Panc1 (cell line): ENCODE measurements at regions not wholly inside any gene's neighbourhood (a gene's known extent, or its start where the extent isn't known, plus 50 kb on each side); places are given as distances from the start of the nearest gene placed in this dataset.

ENCODE experiments used
- ATAC-seq: fragments of 200-7000 bp; cut with Tn5 transposase; 2 replicates; pipeline ENCODE4 v1.9.1; 2020; ENCODE audit warnings: mild to moderate bottlenecking, moderate library complexity
- BruUV-seq: library from RNA; stranded (reverse); fragments of 400-500 nt; replicated peaks from 2 replicates; lab custom pipeline; 2021; lab: Mats Ljungman, UMichigan
- CTCF ChIA-PET: fragments of 300-600 bp; sonication (Branson Sonifier 250); formaldehyde crosslinking; loops from one replicate; lab custom pipeline; 2022; ENCODE audit warnings: antibody characterized with exemption; lab: Charles Lee
- POLR2A ChIA-PET: fragments of 300-600 bp; sonication (Branson Sonifier 250); formaldehyde crosslinking; loops from one replicate; lab custom pipeline; 2022; ENCODE audit warnings: antibody characterized with exemption; lab: Charles Lee
- DNase-seq: peaks from one replicate; pipeline ENCODE4 v3.0.0-alpha.2; 2010; ENCODE audit warnings: low read depth, low spot score
- H3K27ac ChIP-seq: 2 replicates; pipeline ENCODE4 v1.5.1; 2011; ENCODE audit warnings: mild to moderate bottlenecking, low read length, inconsistent platforms
- H3K27me3 ChIP-seq: fragments of 200-500 bp; sonication (Bioruptor generic); 2 replicates; pipeline ENCODE4 v1.6.0; 2014; ENCODE audit warnings: low read length, inconsistent platforms; ENCODE audit not compliant: control insufficient read depth, insufficient read depth
- H3K36me3 ChIP-seq: fragments of 200-500 bp; sonication (Bioruptor generic); 2 replicates; pipeline ENCODE4 v1.5.1; 2014; ENCODE audit warnings: inconsistent platforms, mild to moderate bottlenecking, low read length, moderate library complexity; ENCODE audit not compliant: control insufficient read depth, insufficient read depth
- H3K4me1 ChIP-seq: 2 replicates; pipeline ENCODE4 v1.5.1; 2011; ENCODE audit warnings: inconsistent platforms, mild to moderate bottlenecking, low read length, moderate library complexity; ENCODE audit not compliant: control insufficient read depth, insufficient read depth
- H3K4me3 ChIP-seq, 2 experiments: 2 replicates each; pipeline ENCODE4 v1.5.1; 2011 to 2012; ENCODE audit warnings: low read depth in 2 of 2, low read length in 2 of 2, mild to moderate bottlenecking in 2 of 2, inconsistent platforms in 1 of 2, moderate library complexity in 1 of 2
- H3K9me3 ChIP-seq: fragments of 200-500 bp; sonication (Bioruptor generic); 2 replicates; pipeline ENCODE4 v1.5.1; 2014; ENCODE audit warnings: low read depth, mild to moderate bottlenecking, inconsistent platforms, low read length, moderate library complexity; ENCODE audit not compliant: control insufficient read depth, insufficient read depth
- POLR2AphosphoS5 ChIP-seq: IDR thresholded peaks from 2 replicates; pipeline ENCODE4 v1.6.1; 2012; ENCODE audit warnings: mild to moderate bottlenecking, low read depth, low read length, moderate library complexity
- SIN3A ChIP-seq: IDR thresholded peaks from 2 replicates; pipeline ENCODE4 v1.6.1; 2012; ENCODE audit warnings: low read depth, mild to moderate bottlenecking, low read length, moderate library complexity, borderline replicate concordance; ENCODE audit not compliant: insufficient read depth
- TCF7L2 ChIP-seq: IDR thresholded peaks from 2 replicates; pipeline ENCODE4 v1.6.1; 2011; ENCODE audit warnings: mild to moderate bottlenecking, low read depth, low read length, inconsistent platforms
- in situ Hi-C: cut with HindIII; loops from 2 replicates; pipeline ENCODE4 v1.10.0; 2016; ENCODE audit warnings: low sequenced_read_pairs, low pct_unique_long_range_greater_than_20kb
- intact Hi-C: fragments of 100-400 bp; cut with micrococcal nuclease; formaldehyde crosslinking; loops from one replicate; pipeline ENCODE4 v1.10.0; 2022; ENCODE audit not compliant: unreplicated experiment
- TF ChIP-seq, protein P1 (sequence below), 2 experiments: IDR thresholded peaks; 2 replicates each; pipeline ENCODE4 v1.6.1; 2011 to 2012; ENCODE audit warnings: low read depth in 2 of 2, control low read depth in 1 of 2, low read length in 1 of 2, mild to moderate bottlenecking in 1 of 2, moderate library complexity in 1 of 2; ENCODE audit not compliant: insufficient read depth in 1 of 2
- TF ChIP-seq, protein P2 (sequence below): fragments of 450-650 bp; IDR thresholded peaks from 2 replicates; pipeline ENCODE4 v1.5.1; 2017; ENCODE audit warnings: mild to moderate bottlenecking

DNA sequence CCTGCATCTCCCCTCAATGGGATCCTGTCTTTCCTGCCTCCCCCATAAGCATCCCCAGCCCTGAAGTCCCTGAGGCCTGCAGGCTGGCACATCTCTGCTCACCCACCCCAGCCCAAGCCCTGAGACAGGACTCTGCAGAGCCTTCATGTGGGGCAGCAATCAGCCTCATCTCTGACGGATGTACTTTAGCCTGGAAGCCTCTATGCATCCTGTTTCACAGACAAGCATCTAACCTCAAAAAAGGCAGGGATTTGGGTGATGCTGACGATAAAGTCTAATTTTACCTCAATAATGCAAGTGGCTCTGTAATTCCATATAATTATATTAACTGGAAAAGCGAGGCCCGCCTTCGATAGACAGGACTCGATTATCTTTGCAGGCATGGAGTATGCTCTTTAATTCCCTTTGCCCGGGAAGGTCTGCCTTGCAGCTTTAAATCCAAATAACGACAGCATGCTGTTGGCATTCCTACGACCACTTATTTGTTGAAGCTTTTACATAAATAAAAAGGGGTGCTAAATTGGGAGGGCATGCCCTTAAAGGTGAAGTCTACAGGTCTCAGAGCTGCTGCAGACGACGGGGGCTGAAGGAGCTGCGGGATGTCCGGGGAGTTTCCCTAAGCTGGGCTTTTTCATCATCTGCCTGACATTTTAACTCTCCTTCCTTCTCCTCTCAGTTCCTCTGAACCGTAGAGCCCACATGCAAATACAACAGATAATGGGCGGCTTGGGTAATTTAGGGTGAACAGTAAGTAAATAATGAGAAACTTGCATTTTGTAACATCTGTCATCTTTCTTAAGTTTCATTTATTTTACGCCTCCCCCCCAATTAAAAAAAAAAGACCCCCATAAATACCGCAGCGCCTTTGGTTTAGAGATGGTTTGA lies 211.5 kb downstream of the URI1 start:
- Histone ChIP-seq H3K4me3 (no peak overlapping the region), H3K4me1 (no peaks in the 10 kb centered on the region), H3K36me3 (no peaks in the 10 kb centered on the region), H3K27ac (no peak overlapping the region), H3K27me3 (peaks cover 10% of the 10 kb centered on the region), H3K9me3 (no peaks in the 10 kb centered on the region)
- TF ChIP-seq TCF7L2: no peak
- TF ChIP-seq POLR2AphosphoS5: no peak
- TF ChIP-seq SIN3A: no peak
- TF ChIP-seq, protein P1, sequence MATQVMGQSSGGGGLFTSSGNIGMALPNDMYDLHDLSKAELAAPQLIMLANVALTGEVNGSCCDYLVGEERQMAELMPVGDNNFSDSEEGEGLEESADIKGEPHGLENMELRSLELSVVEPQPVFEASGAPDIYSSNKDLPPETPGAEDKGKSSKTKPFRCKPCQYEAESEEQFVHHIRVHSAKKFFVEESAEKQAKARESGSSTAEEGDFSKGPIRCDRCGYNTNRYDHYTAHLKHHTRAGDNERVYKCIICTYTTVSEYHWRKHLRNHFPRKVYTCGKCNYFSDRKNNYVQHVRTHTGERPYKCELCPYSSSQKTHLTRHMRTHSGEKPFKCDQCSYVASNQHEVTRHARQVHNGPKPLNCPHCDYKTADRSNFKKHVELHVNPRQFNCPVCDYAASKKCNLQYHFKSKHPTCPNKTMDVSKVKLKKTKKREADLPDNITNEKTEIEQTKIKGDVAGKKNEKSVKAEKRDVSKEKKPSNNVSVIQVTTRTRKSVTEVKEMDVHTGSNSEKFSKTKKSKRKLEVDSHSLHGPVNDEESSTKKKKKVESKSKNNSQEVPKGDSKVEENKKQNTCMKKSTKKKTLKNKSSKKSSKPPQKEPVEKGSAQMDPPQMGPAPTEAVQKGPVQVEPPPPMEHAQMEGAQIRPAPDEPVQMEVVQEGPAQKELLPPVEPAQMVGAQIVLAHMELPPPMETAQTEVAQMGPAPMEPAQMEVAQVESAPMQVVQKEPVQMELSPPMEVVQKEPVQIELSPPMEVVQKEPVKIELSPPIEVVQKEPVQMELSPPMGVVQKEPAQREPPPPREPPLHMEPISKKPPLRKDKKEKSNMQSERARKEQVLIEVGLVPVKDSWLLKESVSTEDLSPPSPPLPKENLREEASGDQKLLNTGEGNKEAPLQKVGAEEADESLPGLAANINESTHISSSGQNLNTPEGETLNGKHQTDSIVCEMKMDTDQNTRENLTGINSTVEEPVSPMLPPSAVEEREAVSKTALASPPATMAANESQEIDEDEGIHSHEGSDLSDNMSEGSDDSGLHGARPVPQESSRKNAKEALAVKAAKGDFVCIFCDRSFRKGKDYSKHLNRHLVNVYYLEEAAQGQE (IDR thresholded peaks at IDR 0.05; ENCODE audit: insufficient read depth in 1 of 2, low read depth in 2 of 2, low read length in 1 of 2): no peak
- TF ChIP-seq, protein P2, sequence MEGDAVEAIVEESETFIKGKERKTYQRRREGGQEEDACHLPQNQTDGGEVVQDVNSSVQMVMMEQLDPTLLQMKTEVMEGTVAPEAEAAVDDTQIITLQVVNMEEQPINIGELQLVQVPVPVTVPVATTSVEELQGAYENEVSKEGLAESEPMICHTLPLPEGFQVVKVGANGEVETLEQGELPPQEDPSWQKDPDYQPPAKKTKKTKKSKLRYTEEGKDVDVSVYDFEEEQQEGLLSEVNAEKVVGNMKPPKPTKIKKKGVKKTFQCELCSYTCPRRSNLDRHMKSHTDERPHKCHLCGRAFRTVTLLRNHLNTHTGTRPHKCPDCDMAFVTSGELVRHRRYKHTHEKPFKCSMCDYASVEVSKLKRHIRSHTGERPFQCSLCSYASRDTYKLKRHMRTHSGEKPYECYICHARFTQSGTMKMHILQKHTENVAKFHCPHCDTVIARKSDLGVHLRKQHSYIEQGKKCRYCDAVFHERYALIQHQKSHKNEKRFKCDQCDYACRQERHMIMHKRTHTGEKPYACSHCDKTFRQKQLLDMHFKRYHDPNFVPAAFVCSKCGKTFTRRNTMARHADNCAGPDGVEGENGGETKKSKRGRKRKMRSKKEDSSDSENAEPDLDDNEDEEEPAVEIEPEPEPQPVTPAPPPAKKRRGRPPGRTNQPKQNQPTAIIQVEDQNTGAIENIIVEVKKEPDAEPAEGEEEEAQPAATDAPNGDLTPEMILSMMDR: no peak
- ATAC-seq (no peak), DNase-seq (no peak)
- BruUV-seq: no TSS peak
- in situ Hi-C loops: no loop called here
- CTCF ChIA-PET: interaction anchor here (0.7 kb wide), 1 partner anchor 46 kb away, joined by 8 read pairs; no protein-coding TSS in a partner anchor
- intact Hi-C loops: no loop called here
- POLR2A ChIA-PET: interaction anchor here (0.6 kb wide), 1 partner anchor 226 kb away, joined by 11 read pairs; no protein-coding TSS in a partner anchor

DNA sequence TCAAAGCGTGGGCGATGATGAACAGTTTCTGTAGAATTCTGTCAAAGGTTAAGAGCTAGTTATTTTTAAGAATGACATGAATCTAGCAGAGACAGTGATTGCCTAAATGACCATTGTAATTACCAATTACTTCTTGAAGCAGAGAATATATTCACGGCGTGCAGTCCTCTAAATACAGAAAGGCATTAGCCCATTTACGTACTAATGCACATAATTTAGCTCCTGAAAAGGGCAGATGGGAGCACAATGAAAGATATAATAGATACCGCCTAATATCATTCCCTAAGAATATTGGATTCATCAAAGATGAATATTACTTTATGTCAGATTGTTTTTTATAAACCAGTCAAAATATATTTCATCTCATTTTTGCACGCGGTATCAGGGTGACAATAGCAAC lies 212.4 kb downstream of the URI1 start:
- no peak for ATAC-seq
- in situ Hi-C loops (no loop called here), intact Hi-C loops (no loop called here)
- DNase-seq: no peak
- Histone ChIP-seq H3K4me3 (no peak overlapping the region), H3K27ac (no peak overlapping the region), H3K36me3 (no peaks in the 10 kb centered on the region), H3K9me3 (no peaks in the 10 kb centered on the region), H3K27me3 (peaks cover 10% of the 10 kb centered on the region), H3K4me1 (no peaks in the 10 kb centered on the region)
- ChIA-PET POLR2A (no interaction called here), CTCF (interaction anchor here (0.7 kb wide), 1 partner anchor 45 kb away, joined by 8 read pairs; no protein-coding TSS in a partner anchor)
- no TSS peak for BruUV-seq
- TF ChIP-seq, protein P2: no peak
- TF ChIP-seq TCF7L2: no peak
- no peak for TF ChIP-seq SIN3A
- no peak for TF ChIP-seq POLR2AphosphoS5
- TF ChIP-seq, protein P1 (IDR thresholded peaks at IDR 0.05; ENCODE audit: insufficient read depth in 1 of 2, low read depth in 2 of 2, low read length in 1 of 2): no peak
